Caco-2 (cell line): ENCODE measurements at regions not wholly inside any gene's neighbourhood (a gene's known extent, or its start where the extent isn't known, plus 50 kb on each side); places are given as distances from the start of the nearest gene placed in this dataset.

ENCODE experiments used
- BruUV-seq: library from RNA; stranded (reverse); fragments of 400-500 nt; replicated peaks from 2 replicates; lab custom pipeline; 2021; lab: Mats Ljungman, UMichigan
- CTCF ChIA-PET: fragments of 300-600 bp; sonication (Branson Sonifier 250); formaldehyde crosslinking; loops from one replicate; lab custom pipeline; 2022; ENCODE audit warnings: antibody characterized with exemption; lab: Charles Lee
- POLR2A ChIA-PET: fragments of 300-600 bp; sonication (Branson Sonifier 250); formaldehyde crosslinking; loops from one replicate; lab custom pipeline; 2022; ENCODE audit warnings: antibody characterized with exemption; lab: Charles Lee
- DNase-seq, 2 experiments: peaks; one replicate each; pipeline versions ENCODE4 v3.0.0 to v3.0.0-alpha.2; 2020 to 2022
- H3K27me3 ChIP-seq: replicated peaks from 2 replicates; pipeline ENCODE4 v1.6.0; 2011; ENCODE audit warnings: low read length; ENCODE audit not compliant: control insufficient read depth, insufficient read depth
- H3K36me3 ChIP-seq: 2 replicates; pipeline ENCODE4 v1.5.1; 2011; ENCODE audit warnings: low read length; ENCODE audit not compliant: control insufficient read depth, insufficient read depth
- H3K4me1 ChIP-seq: fragments of 250-450 bp; sonication (Bioruptor Pico); 2 replicates; pipeline ENCODE4 v1.5.1; 2020; ENCODE audit warnings: mild to moderate bottlenecking
- H3K4me3 ChIP-seq: 2 replicates; pipeline ENCODE4 v1.5.1; 2011; ENCODE audit warnings: low read depth, mild to moderate bottlenecking, control low read depth, low read length
- H3K9me3 ChIP-seq: fragments of 250-450 bp; sonication (Bioruptor Pico); 2 replicates; pipeline ENCODE4 v1.5.1; 2020; ENCODE audit warnings: mild to moderate bottlenecking, moderate library complexity
- H3K27ac Mint-ChIP-seq: one replicate; pipeline ENCODE4 v1.8.0; 2022; ENCODE audit warnings: mixed read lengths; ENCODE audit not compliant: unreplicated experiment
- H3K27me3 Mint-ChIP-seq: one replicate; pipeline ENCODE4 v1.8.0; 2022; ENCODE audit warnings: mixed read lengths; ENCODE audit not compliant: insufficient read depth, unreplicated experiment
- H3K36me3 Mint-ChIP-seq: one replicate; pipeline ENCODE4 v1.8.0; 2022; ENCODE audit warnings: mild to moderate bottlenecking, mixed read lengths; ENCODE audit not compliant: insufficient read depth, unreplicated experiment
- H3K4me1 Mint-ChIP-seq: one replicate; pipeline ENCODE4 v1.8.0; 2022; ENCODE audit warnings: low read depth, mixed read lengths; ENCODE audit not compliant: unreplicated experiment
- H3K4me3 Mint-ChIP-seq: one replicate; pipeline ENCODE4 v1.8.0; 2022; ENCODE audit warnings: mild to moderate bottlenecking, moderate library complexity, mixed read lengths; ENCODE audit not compliant: unreplicated experiment
- H3K9me3 Mint-ChIP-seq: one replicate; pipeline ENCODE4 v1.8.0; 2022; ENCODE audit warnings: mixed read lengths; ENCODE audit not compliant: unreplicated experiment
- CTCF ChIP-seq, 2 experiments: fragments of 200-600 bp in 1 of 2; IDR thresholded peaks; 1 replicate in 1 of 2; 2 replicates in 1 of 2; pipeline versions ENCODE4 v1.5.1 to v1.8.0; 2011 to 2022; ENCODE audit warnings: antibody characterized with exemption in 1 of 2, control low read depth in 1 of 2, inconsistent platforms in 1 of 2, low read depth in 1 of 2, low read length in 1 of 2, mild to moderate bottlenecking in 1 of 2, moderate library complexity in 1 of 2; ENCODE audit not compliant: insufficient read depth in 1 of 2, severe bottlenecking in 1 of 2, unreplicated experiment in 1 of 2
- intact Hi-C: fragments of 100-400 bp; cut with micrococcal nuclease; formaldehyde crosslinking; loops from one replicate; pipeline ENCODE4 v1.10.0; 2022; ENCODE audit not compliant: unreplicated experiment

- Mint-ChIP-seq H3K27ac (no peak overlapping the region), H3K36me3 (no peaks in the 10 kb centered on the region), H3K27me3 (peaks cover 3% of the 10 kb centered on the region), H3K4me3 (no peak overlapping the region), H3K9me3 (no peaks in the 10 kb centered on the region), H3K4me1 (no peaks in the 10 kb centered on the region)
- Histone ChIP-seq H3K4me3 (no peak overlapping the region), H3K36me3 (no peaks in the 10 kb centered on the region), H3K9me3 (no peaks in the 10 kb centered on the region), H3K27me3 (no peaks in the 10 kb centered on the region), H3K4me1 (no peaks in the 10 kb centered on the region)
- BruUV-seq: no TSS peak
- CTCF ChIA-PET: no interaction called here
- no peak for TF ChIP-seq CTCF (IDR thresholded peaks at IDR 0.05; ENCODE audit: insufficient read depth in 1 of 2, low read depth in 1 of 2, low read length in 1 of 2, severe bottlenecking in 1 of 2, unreplicated experiment in 1 of 2)
- intact Hi-C loops: no loop called here
- no peak for DNase-seq
- POLR2A ChIA-PET: no interaction called here
These were observed 283.7 kb upstream of the SMIM30 start for GRCh38 chr7:113402005-113402404.

GRCh38 chr7:113394856-113395255 is 276.5 kb upstream of the SMIM30 start:
- intact Hi-C loops: no loop called here
- ChIA-PET POLR2A (no interaction called here), CTCF (no interaction called here)
- H3K4me1 ChIP-seq: no peaks in the 10 kb centered on the region
- Mint-ChIP-seq H3K36me3 (no peaks in the 10 kb centered on the region), H3K27me3 (peaks cover 6% of the 10 kb centered on the region), H3K4me1 (no peaks in the 10 kb centered on the region), H3K9me3 (peaks cover 6% of the 10 kb centered on the region), H3K4me3 (no peak overlapping the region), H3K27ac (no peak overlapping the region)
- DNase-seq: no peak
- TF ChIP-seq CTCF (IDR thresholded peaks at IDR 0.05; ENCODE audit: insufficient read depth in 1 of 2, low read depth in 1 of 2, low read length in 1 of 2, severe bottlenecking in 1 of 2, unreplicated experiment in 1 of 2): no peak
- H3K4me3 ChIP-seq: no peak overlapping the region
- BruUV-seq: no TSS peak
- no peaks in the 10 kb centered on the region for H3K27me3 ChIP-seq
- no peaks in the 10 kb centered on the region for H3K36me3 ChIP-seq
- H3K9me3 ChIP-seq: no peaks in the 10 kb centered on the region

GRCh38 chr7:113392841-113393540 is 274.6 kb upstream of the SMIM30 start:
- Histone ChIP-seq H3K9me3 (no peaks in the 10 kb centered on the region), H3K4me3 (no peak overlapping the region), H3K27me3 (no peaks in the 10 kb centered on the region), H3K4me1 (no peaks in the 10 kb centered on the region), H3K36me3 (no peaks in the 10 kb centered on the region)
- intact Hi-C loops: no loop called here
- no peak for DNase-seq
- peaks cover 12% of the 10 kb centered on the region for H3K9me3 Mint-ChIP-seq
- no peaks in the 10 kb centered on the region for H3K36me3 Mint-ChIP-seq
- no TSS peak for BruUV-seq
- H3K27ac Mint-ChIP-seq: no peak overlapping the region
- ChIA-PET POLR2A (no interaction called here), CTCF (no interaction called here)
- no peak overlapping the region for H3K4me3 Mint-ChIP-seq
- TF ChIP-seq CTCF (IDR thresholded peaks at IDR 0.05; ENCODE audit: insufficient read depth in 1 of 2, low read depth in 1 of 2, low read length in 1 of 2, severe bottlenecking in 1 of 2, unreplicated experiment in 1 of 2): no peak
- H3K4me1 Mint-ChIP-seq: no peaks in the 10 kb centered on the region
- H3K27me3 Mint-ChIP-seq: peaks cover 3% of the 10 kb centered on the region
